NB4 (cell line): ENCODE measurements at regions not wholly inside any gene's neighbourhood (a gene's known extent, or its start where the extent isn't known, plus 50 kb on each side); places are given as distances from the start of the nearest gene placed in this dataset.

Experiments
- POLR2A ChIP-seq: IDR thresholded peaks from 2 replicates; pipeline ENCODE4 v1.6.1; 2011; ENCODE audit warnings: mild to moderate bottlenecking; ENCODE audit not compliant: insufficient read length; ENCODE audit errors: extremely low read depth
- TF ChIP-seq, protein P1 (sequence below): IDR thresholded peaks from one replicate; pipeline ENCODE4 v1.5.1; 2012; ENCODE audit warnings: low read depth, low read length
- TF ChIP-seq, protein P2 (sequence below): IDR thresholded peaks from 2 replicates; pipeline ENCODE4 v1.6.1; 2011; ENCODE audit warnings: low read depth, low read length

DNA sequence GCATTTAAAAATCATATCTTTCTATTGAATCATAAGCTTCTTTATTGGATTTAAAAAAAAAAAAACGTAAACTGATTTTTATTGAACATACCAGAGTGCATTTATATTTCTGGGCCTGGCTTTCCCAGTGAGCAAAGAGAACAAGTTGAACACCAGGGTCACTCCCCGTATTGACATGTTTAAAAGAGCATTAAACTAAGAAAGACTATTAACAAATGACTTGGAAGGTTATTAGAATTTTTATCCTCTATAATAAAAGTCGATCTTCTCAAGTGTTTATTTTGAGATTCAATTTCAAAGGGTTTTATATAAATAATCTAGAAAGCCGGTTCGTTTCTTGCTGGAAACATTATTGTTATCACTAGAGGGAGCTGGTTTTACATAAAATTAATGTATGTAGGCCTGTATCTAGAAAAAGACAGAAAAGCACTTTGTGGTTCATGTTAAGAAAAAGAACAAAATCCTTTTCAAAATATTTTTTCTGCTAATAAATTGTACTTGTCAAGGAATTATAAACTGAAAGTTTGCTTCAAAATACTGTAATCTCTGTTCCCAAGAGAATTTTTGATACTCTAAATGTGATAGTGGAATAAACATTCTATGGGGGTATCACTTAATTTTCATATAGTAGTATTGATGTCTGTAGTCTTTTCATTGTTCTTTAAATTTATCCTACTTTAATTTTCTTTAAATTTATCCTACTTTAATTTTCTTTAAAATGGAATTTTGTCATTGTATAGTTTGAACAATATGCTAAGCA, 321.8 kb upstream of the MME start:
- no peak for TF ChIP-seq POLR2A
- TF ChIP-seq, protein P1, sequence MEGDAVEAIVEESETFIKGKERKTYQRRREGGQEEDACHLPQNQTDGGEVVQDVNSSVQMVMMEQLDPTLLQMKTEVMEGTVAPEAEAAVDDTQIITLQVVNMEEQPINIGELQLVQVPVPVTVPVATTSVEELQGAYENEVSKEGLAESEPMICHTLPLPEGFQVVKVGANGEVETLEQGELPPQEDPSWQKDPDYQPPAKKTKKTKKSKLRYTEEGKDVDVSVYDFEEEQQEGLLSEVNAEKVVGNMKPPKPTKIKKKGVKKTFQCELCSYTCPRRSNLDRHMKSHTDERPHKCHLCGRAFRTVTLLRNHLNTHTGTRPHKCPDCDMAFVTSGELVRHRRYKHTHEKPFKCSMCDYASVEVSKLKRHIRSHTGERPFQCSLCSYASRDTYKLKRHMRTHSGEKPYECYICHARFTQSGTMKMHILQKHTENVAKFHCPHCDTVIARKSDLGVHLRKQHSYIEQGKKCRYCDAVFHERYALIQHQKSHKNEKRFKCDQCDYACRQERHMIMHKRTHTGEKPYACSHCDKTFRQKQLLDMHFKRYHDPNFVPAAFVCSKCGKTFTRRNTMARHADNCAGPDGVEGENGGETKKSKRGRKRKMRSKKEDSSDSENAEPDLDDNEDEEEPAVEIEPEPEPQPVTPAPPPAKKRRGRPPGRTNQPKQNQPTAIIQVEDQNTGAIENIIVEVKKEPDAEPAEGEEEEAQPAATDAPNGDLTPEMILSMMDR = no peak
- TF ChIP-seq, protein P2, sequence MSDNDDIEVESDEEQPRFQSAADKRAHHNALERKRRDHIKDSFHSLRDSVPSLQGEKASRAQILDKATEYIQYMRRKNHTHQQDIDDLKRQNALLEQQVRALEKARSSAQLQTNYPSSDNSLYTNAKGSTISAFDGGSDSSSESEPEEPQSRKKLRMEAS = no peak
